WI38 (cell line): ENCODE measurements at regions not wholly inside any gene's neighbourhood (a gene's known extent, or its start where the extent isn't known, plus 50 kb on each side); places are given as distances from the start of the nearest gene placed in this dataset.

Experiments used
- H3K4me3 ChIP-seq: 2 replicates; pipeline ENCODE4 v1.5.1; 2011; ENCODE audit warnings: low read depth, mild to moderate bottlenecking, control low read depth, low read length
- TF ChIP-seq, protein P1 (sequence below): IDR thresholded peaks from 2 replicates; pipeline ENCODE4 v1.5.1; 2012; ENCODE audit warnings: low read depth, mild to moderate bottlenecking, control low read depth, low read length

DNA sequence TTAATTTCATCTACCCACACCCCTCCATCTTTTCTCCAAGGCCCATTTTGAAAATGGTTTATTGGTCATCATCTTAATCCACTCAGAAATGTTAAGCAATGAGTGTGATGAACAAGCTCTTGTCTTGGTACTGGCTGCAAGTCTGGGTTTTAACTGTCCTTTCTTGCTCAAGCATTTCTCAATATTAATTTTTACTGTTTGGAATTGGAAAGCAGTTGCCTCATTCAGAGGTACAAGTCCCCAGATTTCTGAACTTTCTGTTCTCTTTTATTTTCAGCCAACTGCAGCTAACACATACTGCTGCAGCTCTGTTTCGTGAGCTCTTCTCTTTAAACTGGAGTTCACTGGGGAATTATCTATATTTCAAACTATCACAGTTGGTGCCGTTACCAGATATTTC lies 99.4 kb upstream of the TEX51 start:
- TF ChIP-seq, protein P1, sequence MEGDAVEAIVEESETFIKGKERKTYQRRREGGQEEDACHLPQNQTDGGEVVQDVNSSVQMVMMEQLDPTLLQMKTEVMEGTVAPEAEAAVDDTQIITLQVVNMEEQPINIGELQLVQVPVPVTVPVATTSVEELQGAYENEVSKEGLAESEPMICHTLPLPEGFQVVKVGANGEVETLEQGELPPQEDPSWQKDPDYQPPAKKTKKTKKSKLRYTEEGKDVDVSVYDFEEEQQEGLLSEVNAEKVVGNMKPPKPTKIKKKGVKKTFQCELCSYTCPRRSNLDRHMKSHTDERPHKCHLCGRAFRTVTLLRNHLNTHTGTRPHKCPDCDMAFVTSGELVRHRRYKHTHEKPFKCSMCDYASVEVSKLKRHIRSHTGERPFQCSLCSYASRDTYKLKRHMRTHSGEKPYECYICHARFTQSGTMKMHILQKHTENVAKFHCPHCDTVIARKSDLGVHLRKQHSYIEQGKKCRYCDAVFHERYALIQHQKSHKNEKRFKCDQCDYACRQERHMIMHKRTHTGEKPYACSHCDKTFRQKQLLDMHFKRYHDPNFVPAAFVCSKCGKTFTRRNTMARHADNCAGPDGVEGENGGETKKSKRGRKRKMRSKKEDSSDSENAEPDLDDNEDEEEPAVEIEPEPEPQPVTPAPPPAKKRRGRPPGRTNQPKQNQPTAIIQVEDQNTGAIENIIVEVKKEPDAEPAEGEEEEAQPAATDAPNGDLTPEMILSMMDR = no peak

DNA sequence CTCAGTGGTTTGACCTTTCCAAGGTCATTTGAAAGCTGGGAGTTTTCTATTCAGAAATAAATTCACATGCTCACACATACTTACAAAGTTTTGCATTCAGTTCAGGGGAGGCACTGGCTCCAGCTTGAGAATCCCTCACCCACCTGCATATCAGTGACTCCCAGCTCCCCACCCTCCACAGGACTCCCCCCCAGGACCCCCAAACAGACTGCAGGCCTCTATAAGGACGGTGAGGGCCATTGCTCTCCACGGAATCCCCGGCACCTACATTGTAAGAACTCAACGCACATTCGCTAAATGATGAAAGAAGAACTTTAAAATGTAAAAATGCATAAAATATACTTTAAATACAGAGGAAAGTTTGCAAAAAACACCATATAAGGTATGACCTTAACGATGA lies 97.2 kb upstream of the TEX51 start:
- no peak overlapping the region for H3K4me3 ChIP-seq
- TF ChIP-seq, protein P1 = no peak

More for the DNA sequence above, 99.4 kb upstream of the TEX51 start:
- H3K4me3 ChIP-seq = no peak overlapping the region

DNA sequence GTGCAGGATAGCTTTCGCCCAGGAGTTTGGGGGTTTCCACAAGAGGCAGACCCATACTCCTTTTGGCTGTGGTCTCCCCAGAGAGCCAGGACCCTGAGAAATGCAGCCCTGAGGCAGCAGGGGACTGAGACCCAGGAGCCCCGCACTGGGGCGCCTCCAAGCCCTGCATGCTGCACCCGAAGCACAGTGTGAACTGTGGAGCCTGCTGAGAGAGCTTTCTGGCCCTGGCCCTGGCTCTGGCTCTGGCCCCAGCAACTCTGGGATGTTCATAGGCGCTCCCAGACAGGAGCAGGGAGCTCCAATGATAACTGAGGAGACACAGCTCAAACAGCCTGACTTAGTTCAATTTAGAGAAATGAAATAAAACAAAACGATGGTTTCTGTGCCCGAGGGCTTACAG lies 96.4 kb upstream of the TEX51 start:
- TF ChIP-seq, protein P1 = no peak
- no peak overlapping the region for H3K4me3 ChIP-seq

DNA sequence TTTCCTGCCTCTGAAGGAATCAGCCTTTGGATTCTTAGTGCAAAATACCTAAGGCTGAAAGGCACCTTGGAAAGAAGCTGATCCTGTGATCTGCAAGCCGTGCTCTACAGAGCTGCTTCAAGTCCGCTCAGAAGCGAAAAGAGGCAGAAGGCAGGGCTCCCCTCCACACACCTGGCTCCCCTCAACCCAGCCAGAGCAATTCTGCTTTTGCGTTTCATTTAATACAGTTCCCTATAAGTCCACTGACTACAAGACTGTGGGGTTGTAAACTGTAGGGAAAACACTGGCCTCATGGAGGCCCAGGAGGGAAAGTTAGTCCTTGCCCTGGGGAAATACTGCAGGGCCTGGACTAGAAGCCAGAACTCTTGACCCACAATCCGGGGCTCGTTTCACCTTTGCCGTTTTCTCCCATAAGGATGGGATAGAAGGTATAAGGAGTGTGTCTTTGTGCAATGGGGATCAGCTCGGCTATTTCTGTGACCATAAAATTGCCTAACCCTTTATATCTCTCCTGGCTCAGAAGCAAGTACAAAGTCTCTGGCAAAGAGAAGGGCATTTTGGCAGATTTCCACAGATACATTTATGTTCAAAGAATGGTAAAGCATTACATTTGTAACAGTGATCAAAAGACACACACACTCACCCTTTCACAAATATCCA lies 95.8 kb upstream of the TEX51 start:
- TF ChIP-seq, protein P1 = no peak

DNA sequence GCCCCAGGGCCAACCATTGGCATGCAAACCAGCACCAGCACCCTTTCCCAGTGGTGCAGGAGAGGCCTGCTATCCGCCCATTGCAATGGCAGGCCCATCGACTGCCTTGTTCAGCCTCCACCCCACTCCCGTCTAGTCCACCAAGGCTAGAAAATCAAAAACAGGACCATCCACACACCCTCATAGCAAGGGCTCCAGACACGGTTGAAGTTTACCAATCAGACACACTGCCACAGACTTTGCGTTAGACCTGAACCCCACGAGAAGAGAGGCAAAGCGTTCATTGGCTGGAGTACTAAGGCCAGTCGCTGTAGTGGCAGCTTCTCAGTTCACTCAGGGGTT lies 95.3 kb upstream of the TEX51 start:
- TF ChIP-seq, protein P1 = no peak

More for the DNA sequence above, 95.8 kb upstream of the TEX51 start:
- no peak overlapping the region for H3K4me3 ChIP-seq

DNA sequence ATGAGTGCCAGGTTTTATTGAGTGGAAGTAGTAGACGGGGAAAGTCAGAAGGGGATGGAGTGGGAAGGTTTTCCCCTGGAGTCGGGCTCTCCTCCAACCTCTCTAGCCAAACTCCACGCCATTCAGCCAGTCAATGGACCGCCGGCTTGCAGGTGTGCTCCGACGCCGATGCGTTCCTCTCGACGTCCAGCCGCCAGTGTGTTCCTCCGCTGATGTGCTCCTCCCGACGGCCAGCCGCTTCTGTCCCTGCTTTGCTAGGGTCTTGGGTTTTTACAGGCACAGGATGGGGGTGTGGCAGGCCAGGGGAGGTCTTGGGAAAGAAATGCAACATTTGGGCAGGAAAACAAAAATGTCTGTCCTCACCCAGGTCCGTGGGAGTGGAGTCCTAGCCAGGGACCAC lies 94.3 kb upstream of the TEX51 start:
- TF ChIP-seq, protein P1 = no peak
- no peak overlapping the region for H3K4me3 ChIP-seq

More for the DNA sequence above, 95.3 kb upstream of the TEX51 start:
- H3K4me3 ChIP-seq = no peak overlapping the region

DNA sequence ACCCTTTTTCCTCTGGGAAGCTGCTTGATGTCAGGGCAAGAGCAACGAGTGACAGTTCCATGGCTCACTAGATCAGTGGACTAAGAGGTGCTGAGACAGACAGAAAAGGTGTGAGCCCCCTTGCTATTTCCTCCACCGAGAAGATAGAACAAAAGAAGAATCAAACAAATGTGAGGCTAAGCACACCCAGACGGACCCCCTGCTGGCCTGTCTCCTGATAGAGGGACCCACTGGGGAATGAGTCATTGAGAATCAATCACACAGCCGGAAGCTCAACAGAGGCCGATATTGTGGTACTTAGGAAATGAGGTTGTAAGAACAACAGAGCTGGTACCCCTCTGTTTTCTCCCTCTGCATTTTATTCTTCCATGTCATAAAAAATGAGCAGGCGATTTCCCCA lies 89.8 kb upstream of the TEX51 start:
- H3K4me3 ChIP-seq = no peak overlapping the region
- TF ChIP-seq, protein P1 = no peak
